Transverse colon (tissue), 4 donors: ENCODE measurements at regions not wholly inside any gene's neighbourhood (a gene's known extent, or its start where the extent isn't known, plus 50 kb on each side); places are given as distances from the start of the nearest gene placed in this dataset.

ENCODE experiments used
- DNase-seq: peaks from one replicate; pipeline ENCODE4 v3.0.0-alpha.2; 2019
- H3K27ac ChIP-seq, 4 donors: fragments of 200-600 bp; sonication (generic); 2 replicates each; pipeline ENCODE4 v1.5.1; 2016 to 2018; ENCODE audit warnings: inconsistent platforms in 4 of 4
- H3K27me3 ChIP-seq: fragments of 200-600 bp; sonication (generic); 2 replicates; pipeline ENCODE4 v1.5.1; 2017; ENCODE audit warnings: inconsistent platforms
- H3K36me3 ChIP-seq, 4 donors: fragments of 200-600 bp; sonication (generic); 2 replicates each; pipeline ENCODE4 v1.5.1; 2017 to 2019; ENCODE audit warnings: inconsistent platforms in 4 of 4
- H3K4me1 ChIP-seq, 4 donors: fragments of 200-600 bp; sonication (generic); 2 replicates each; pipeline ENCODE4 v1.5.1; 2017 to 2020; ENCODE audit warnings: inconsistent platforms in 4 of 4
- H3K4me3 ChIP-seq, 4 donors: fragments of 200-600 bp; sonication (generic); 1 replicate in 1 of 4; 2 replicates in 3 of 4; pipeline versions ENCODE4 v1.5.1 to v1.6.1; 2017 to 2019; ENCODE audit warnings: inconsistent platforms in 4 of 4
- H3K9me3 ChIP-seq, 2 donors: fragments of 200-600 bp; sonication (generic); 2 replicates each; pipeline ENCODE4 v1.5.1; 2017 to 2019; ENCODE audit warnings: inconsistent platforms in 2 of 2
- EP300 ChIP-seq: sonication (generic); formaldehyde crosslinking; IDR thresholded peaks from one replicate; pipeline ENCODE4 v1.6.1; 2017; ENCODE audit warnings: antibody characterized with exemption, low read depth
- POLR2A ChIP-seq: fragments of 450-650 bp; IDR thresholded peaks from one replicate; pipeline ENCODE4 v1.6.1; 2016; ENCODE audit warnings: antibody characterized with exemption, mild to moderate bottlenecking, moderate library complexity
- POLR2AphosphoS5 ChIP-seq, 3 donors: sonication (generic); formaldehyde crosslinking; IDR thresholded peaks; one replicate each; pipeline ENCODE4 v1.6.1; 2016; ENCODE audit warnings: antibody characterized with exemption in 3 of 3
- WGBS, 2 donors: methylation state at CpG; one replicate each; pipeline ENCODE4 v1.1.5; 2018; ENCODE audit warnings: low coverage in 1 of 2; 5-methylcytosine and 5-hydroxymethylcytosine counted together
- in situ Hi-C, 4 donors: fragments of 200-750 bp; cut with MboI; loops; one replicate each; pipeline versions ENCODE4 v1.15.0 to v1.15.1; 2017; ENCODE audit warnings: low sequenced_read_pairs in 3 of 4, low pct_ligation_motif_present in 1 of 4, low pct_unique_long_range_greater_than_20kb in 1 of 4
- intact Hi-C: fragments of 100-400 bp; cut with DNase I; formaldehyde crosslinking; loops from one replicate; pipeline ENCODE4 v1.15.1; 2023; ENCODE audit warnings: low total_unique reads
- TF ChIP-seq, protein P1 (sequence below), 5 experiments: fragments of 200-600 bp in 3 of 5; fragments of 450-650 bp in 2 of 5; sonication (generic) in 3 of 5; IDR thresholded peaks; 1 replicate in 2 of 5; 2 replicates in 3 of 5; pipeline ENCODE4 v1.5.1; 2016 to 2017; ENCODE audit warnings: antibody characterized with exemption in 5 of 5, inconsistent platforms in 3 of 5, mild to moderate bottlenecking in 2 of 5, moderate library complexity in 1 of 5

GRCh38 chr1:30305519-30305918 is 417.9 kb downstream of the MATN1 start:
- in situ Hi-C loops = no loop called here
- Histone ChIP-seq H3K27me3 (no peaks in the 10 kb centered on the region), H3K4me1 (no peaks in the 10 kb centered on the region), H3K27ac (no peak overlapping the region), H3K4me3 (no peak overlapping the region), H3K9me3 (no peaks in the 10 kb centered on the region), H3K36me3 (no peaks in the 10 kb centered on the region)
- intact Hi-C loops = no loop called here
- DNase-seq = no peak
- WGBS, 2 donors = 75% methylated on average over 3 of the region's 3 CpGs; no CpG with 5 or more reads in 1 of the 2 donors
- TF ChIP-seq POLR2A (no peak), POLR2AphosphoS5 (IDR thresholded peaks at IDR 0.05) (no peak), EP300 (no peak)
- TF ChIP-seq, protein P1, sequence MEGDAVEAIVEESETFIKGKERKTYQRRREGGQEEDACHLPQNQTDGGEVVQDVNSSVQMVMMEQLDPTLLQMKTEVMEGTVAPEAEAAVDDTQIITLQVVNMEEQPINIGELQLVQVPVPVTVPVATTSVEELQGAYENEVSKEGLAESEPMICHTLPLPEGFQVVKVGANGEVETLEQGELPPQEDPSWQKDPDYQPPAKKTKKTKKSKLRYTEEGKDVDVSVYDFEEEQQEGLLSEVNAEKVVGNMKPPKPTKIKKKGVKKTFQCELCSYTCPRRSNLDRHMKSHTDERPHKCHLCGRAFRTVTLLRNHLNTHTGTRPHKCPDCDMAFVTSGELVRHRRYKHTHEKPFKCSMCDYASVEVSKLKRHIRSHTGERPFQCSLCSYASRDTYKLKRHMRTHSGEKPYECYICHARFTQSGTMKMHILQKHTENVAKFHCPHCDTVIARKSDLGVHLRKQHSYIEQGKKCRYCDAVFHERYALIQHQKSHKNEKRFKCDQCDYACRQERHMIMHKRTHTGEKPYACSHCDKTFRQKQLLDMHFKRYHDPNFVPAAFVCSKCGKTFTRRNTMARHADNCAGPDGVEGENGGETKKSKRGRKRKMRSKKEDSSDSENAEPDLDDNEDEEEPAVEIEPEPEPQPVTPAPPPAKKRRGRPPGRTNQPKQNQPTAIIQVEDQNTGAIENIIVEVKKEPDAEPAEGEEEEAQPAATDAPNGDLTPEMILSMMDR (IDR thresholded peaks at IDR 0.05) = no peak

GRCh38 chr1:30305061-30305460 is 418.3 kb downstream of the MATN1 start:
- 68% methylated on average over 4 of the region's 4 CpGs; no CpG with 5 or more reads in 1 of the 2 donors for WGBS, 2 donors
- Histone ChIP-seq H3K4me3 (no peak overlapping the region), H3K9me3 (no peaks in the 10 kb centered on the region), H3K36me3 (no peaks in the 10 kb centered on the region), H3K27ac (no peak overlapping the region), H3K27me3 (no peaks in the 10 kb centered on the region), H3K4me1 (no peaks in the 10 kb centered on the region)
- DNase-seq = no peak
- in situ Hi-C loops (no loop called here), intact Hi-C loops (no loop called here)
- no peak for TF ChIP-seq POLR2AphosphoS5 (IDR thresholded peaks at IDR 0.05)
- no peak for TF ChIP-seq EP300
- TF ChIP-seq, protein P1 (IDR thresholded peaks at IDR 0.05) = no peak
- TF ChIP-seq POLR2A = no peak

DNA sequence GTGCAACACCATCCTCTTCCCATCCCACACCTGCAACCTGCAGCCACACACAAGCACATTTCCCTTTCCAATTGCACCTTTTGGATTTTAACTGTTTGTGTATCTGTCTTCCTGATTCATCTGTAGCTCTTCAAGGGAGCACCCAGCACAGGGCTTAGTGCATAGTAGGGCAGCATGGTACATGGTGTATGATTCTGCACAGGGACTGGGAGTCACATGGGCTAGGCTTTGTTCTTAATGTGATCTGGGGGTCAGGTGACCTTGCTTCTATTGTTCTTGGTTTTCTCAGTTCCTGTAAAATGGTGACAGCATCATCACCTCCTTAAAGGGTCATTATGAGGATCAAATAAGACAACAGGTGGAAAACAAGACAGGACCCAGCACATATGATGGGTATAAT is 419.3 kb downstream of the MATN1 start:
- Histone ChIP-seq H3K4me1 (no peaks in the 10 kb centered on the region), H3K36me3 (no peaks in the 10 kb centered on the region), H3K4me3 (no peak overlapping the region), H3K9me3 (no peaks in the 10 kb centered on the region), H3K27ac (no peak overlapping the region), H3K27me3 (peaks cover 6% of the 10 kb centered on the region)
- DNase-seq = no peak
- in situ Hi-C loops (no loop called here), intact Hi-C loops (no loop called here)
- TF ChIP-seq, protein P1 (IDR thresholded peaks at IDR 0.05) = no peak
- no peak for TF ChIP-seq POLR2A
- TF ChIP-seq EP300 = no peak
- no peak for TF ChIP-seq POLR2AphosphoS5 (IDR thresholded peaks at IDR 0.05)

DNA sequence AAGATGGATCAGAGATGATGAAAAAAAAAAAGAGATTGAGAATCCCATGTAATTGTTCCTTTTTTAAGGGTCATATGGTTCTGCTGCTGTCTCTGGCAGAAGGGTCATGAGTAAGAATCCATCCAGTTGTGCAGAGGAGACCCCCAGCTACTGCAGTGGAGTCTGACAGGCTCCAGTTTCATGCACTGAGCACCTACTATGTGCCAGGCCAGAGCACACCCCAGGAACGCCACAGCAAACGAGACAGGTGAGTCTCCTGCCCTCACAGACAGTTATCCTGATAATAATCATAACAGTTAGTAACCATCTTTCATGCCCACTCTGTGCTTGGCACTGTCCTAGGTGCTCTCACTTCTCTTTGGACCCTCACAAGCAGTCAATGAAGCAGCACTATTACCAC is 420.0 kb downstream of the MATN1 start:
- H3K27ac ChIP-seq = no peak overlapping the region
- no peaks in the 10 kb centered on the region for H3K36me3 ChIP-seq
- intact Hi-C loops (no loop called here), in situ Hi-C loops (no loop called here)
- H3K9me3 ChIP-seq = no peaks in the 10 kb centered on the region
- TF ChIP-seq, protein P1 (IDR thresholded peaks at IDR 0.05) = no peak
- TF ChIP-seq POLR2AphosphoS5 (IDR thresholded peaks at IDR 0.05) = no peak
- TF ChIP-seq POLR2A = no peak
- TF ChIP-seq EP300 = no peak
- H3K27me3 ChIP-seq = peaks cover 6% of the 10 kb centered on the region
- 88% methylated on average over 2 of the region's 2 CpGs; no CpG with 5 or more reads in 1 of the 2 donors for WGBS, 2 donors
- no peak overlapping the region for H3K4me3 ChIP-seq
- H3K4me1 ChIP-seq = no peaks in the 10 kb centered on the region
- no peak for DNase-seq
